Osteocyte (in vitro differentiated cells): ENCODE measurements at regions not wholly inside any gene's neighbourhood (a gene's known extent, or its start where the extent isn't known, plus 50 kb on each side); places are given as distances from the start of the nearest gene placed in this dataset.

Experiments
- DNase-seq: peaks from one replicate; pipeline ENCODE4 v3.0.0; 2021; ENCODE audit warnings: mixed read lengths; ENCODE audit not compliant: unreplicated experiment; ENCODE audit errors: extremely low spot score
- H3K27ac Mint-ChIP-seq: one replicate; pipeline ENCODE4 v1.8.0; 2021; ENCODE audit warnings: mild to moderate bottlenecking, mixed read lengths; ENCODE audit not compliant: unreplicated experiment
- H3K27me3 Mint-ChIP-seq: one replicate; pipeline ENCODE4 v1.8.0; 2021; ENCODE audit warnings: mixed read lengths; ENCODE audit not compliant: unreplicated experiment
- H3K36me3 Mint-ChIP-seq: one replicate; pipeline ENCODE4 v1.8.0; 2021; ENCODE audit warnings: mixed read lengths; ENCODE audit not compliant: unreplicated experiment
- H3K4me1 Mint-ChIP-seq: one replicate; pipeline ENCODE4 v1.8.0; 2021; ENCODE audit warnings: mixed read lengths; ENCODE audit not compliant: unreplicated experiment
- H3K4me3 Mint-ChIP-seq: one replicate; pipeline ENCODE4 v1.8.0; 2021; ENCODE audit warnings: mild to moderate bottlenecking, moderate library complexity, mixed read lengths; ENCODE audit not compliant: unreplicated experiment
- H3K9me3 Mint-ChIP-seq: one replicate; pipeline ENCODE4 v1.8.0; 2021; ENCODE audit warnings: mixed read lengths; ENCODE audit not compliant: unreplicated experiment
- TF ChIP-seq, protein P1 (sequence below): fragments of 200-600 bp; sonication (generic); IDR thresholded peaks from 2 replicates; pipeline ENCODE4 v1.5.0; 2021; ENCODE audit warnings: antibody characterized with exemption, mild to moderate bottlenecking, moderate library complexity

DNA sequence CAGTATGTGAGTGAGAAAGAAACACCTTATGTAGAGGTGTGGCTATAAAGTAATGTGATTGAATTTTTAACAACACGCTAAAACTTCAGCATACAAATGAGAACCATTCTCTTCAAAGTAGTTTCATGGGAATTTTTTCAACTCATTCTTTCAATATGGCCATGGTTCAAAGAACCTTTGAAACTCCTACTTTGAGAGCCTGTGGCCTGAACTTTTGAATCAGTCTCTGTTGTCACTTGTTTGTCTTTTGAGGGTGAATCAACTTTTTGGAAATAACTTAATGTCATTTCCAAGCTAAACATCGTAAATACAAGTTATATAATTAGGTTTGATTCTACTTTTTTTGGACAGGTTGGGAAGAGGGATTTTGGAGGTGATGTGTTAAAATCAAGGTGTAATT is 49.9 kb upstream of the CASK start:
- H3K27me3 Mint-ChIP-seq: peaks cover 8% of the 10 kb centered on the region
- H3K4me1 Mint-ChIP-seq: no peaks in the 10 kb centered on the region
- H3K27ac Mint-ChIP-seq: no peak overlapping the region
- H3K36me3 Mint-ChIP-seq: no peaks in the 10 kb centered on the region
- DNase-seq: no peak
- H3K4me3 Mint-ChIP-seq: no peak overlapping the region
- H3K9me3 Mint-ChIP-seq: peaks cover 12% of the 10 kb centered on the region
- TF ChIP-seq, protein P1, sequence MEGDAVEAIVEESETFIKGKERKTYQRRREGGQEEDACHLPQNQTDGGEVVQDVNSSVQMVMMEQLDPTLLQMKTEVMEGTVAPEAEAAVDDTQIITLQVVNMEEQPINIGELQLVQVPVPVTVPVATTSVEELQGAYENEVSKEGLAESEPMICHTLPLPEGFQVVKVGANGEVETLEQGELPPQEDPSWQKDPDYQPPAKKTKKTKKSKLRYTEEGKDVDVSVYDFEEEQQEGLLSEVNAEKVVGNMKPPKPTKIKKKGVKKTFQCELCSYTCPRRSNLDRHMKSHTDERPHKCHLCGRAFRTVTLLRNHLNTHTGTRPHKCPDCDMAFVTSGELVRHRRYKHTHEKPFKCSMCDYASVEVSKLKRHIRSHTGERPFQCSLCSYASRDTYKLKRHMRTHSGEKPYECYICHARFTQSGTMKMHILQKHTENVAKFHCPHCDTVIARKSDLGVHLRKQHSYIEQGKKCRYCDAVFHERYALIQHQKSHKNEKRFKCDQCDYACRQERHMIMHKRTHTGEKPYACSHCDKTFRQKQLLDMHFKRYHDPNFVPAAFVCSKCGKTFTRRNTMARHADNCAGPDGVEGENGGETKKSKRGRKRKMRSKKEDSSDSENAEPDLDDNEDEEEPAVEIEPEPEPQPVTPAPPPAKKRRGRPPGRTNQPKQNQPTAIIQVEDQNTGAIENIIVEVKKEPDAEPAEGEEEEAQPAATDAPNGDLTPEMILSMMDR: no peak
